WTC11 (cell line): ENCODE measurements at regions not wholly inside any gene's neighbourhood (a gene's known extent, or its start where the extent isn't known, plus 50 kb on each side); places are given as distances from the start of the nearest gene placed in this dataset.

Experiments
- ATAC-seq: fragments of 200-7000 bp; cut with Tn5 transposase; 2 replicates; pipeline ENCODE4 v1.10.0; 2021; ENCODE audit warnings: mild to moderate bottlenecking, moderate library complexity
- CTCF ChIA-PET: fragments of 300-600 bp; sonication (Branson Sonifier 250); formaldehyde crosslinking; loops from one replicate; lab custom pipeline; 2021; ENCODE audit warnings: antibody characterized with exemption; lab: Charles Lee
- POLR2A ChIA-PET: fragments of 350-600 bp; sonication (Branson Sonifier 250); formaldehyde crosslinking; loops from one replicate; lab custom pipeline; 2021; ENCODE audit warnings: antibody characterized with exemption; lab: Charles Lee
- DNase-seq: peaks from one replicate; pipeline ENCODE4 v3.0.0; 2021; ENCODE audit warnings: low spot score
- H3K27ac Mint-ChIP-seq: 2 replicates; pipeline ENCODE4 v1.8.0; 2021; ENCODE audit warnings: mixed read lengths
- H3K27me3 Mint-ChIP-seq: 2 replicates; pipeline ENCODE4 v1.8.0; 2021; ENCODE audit warnings: low read depth, mild to moderate bottlenecking, moderate library complexity, mixed read lengths
- H3K36me3 Mint-ChIP-seq: 2 replicates; pipeline ENCODE4 v1.8.0; 2021; ENCODE audit warnings: mixed read lengths
- H3K4me1 Mint-ChIP-seq: 2 replicates; pipeline ENCODE4 v1.8.0; 2022; ENCODE audit warnings: mixed read lengths
- H3K4me3 Mint-ChIP-seq: 2 replicates; pipeline ENCODE4 v1.8.0; 2021; ENCODE audit warnings: mild to moderate bottlenecking, moderate library complexity, mixed read lengths
- H3K9me3 Mint-ChIP-seq: 2 replicates; pipeline ENCODE4 v1.8.0; 2021; ENCODE audit warnings: mixed read lengths
- AFF4 ChIP-seq: sonication (generic); formaldehyde crosslinking; IDR thresholded peaks from 2 replicates; pipeline ENCODE4 v1.8.1; 2023; ENCODE audit warnings: mild to moderate bottlenecking, missing genetic modification reagents, borderline replicate concordance
- ATF1 ChIP-seq: sonication (generic); formaldehyde crosslinking; IDR thresholded peaks from 2 replicates; pipeline ENCODE4 v1.8.1; 2023; ENCODE audit warnings: mild to moderate bottlenecking, moderate library complexity, missing genetic modification reagents
- CDX4 ChIP-seq: fragments of 250-450 bp; sonication (Bioruptor Pico); IDR thresholded peaks from 2 replicates; pipeline ENCODE4 v1.9.0; 2021; ENCODE audit warnings: moderate library complexity, mild to moderate bottlenecking, inconsistent platforms, borderline replicate concordance
- CREB1 ChIP-seq: sonication (generic); formaldehyde crosslinking; IDR thresholded peaks from 2 replicates; pipeline ENCODE4 v1.8.0; 2023; ENCODE audit warnings: mild to moderate bottlenecking, missing genetic modification reagents
- CTCF ChIP-seq: fragments of 200-600 bp; IDR thresholded peaks from 2 replicates; pipeline ENCODE4 v1.8.0; 2022; ENCODE audit warnings: antibody characterized with exemption
- ETV6 ChIP-seq: sonication (generic); formaldehyde crosslinking; IDR thresholded peaks from 2 replicates; pipeline ENCODE4 v1.8.1; 2022; ENCODE audit warnings: mild to moderate bottlenecking, missing genetic modification reagents
- GTF2I ChIP-seq: fragments of 250-450 bp; sonication (Bioruptor Pico); conservative IDR thresholded peaks from 2 replicates; pipeline ENCODE4 v1.4.0; 2021; ENCODE audit warnings: mild to moderate bottlenecking
- KAT7 ChIP-seq: sonication (generic); formaldehyde crosslinking; IDR thresholded peaks from 2 replicates; pipeline ENCODE4 v1.8.1; 2023; ENCODE audit warnings: missing genetic modification reagents, mild to moderate bottlenecking, borderline replicate concordance
- NR2C2 ChIP-seq: sonication (generic); formaldehyde crosslinking; IDR thresholded peaks from 2 replicates; pipeline ENCODE4 v1.8.0; 2022; ENCODE audit warnings: mild to moderate bottlenecking, missing genetic modification reagents
- RORB ChIP-seq: fragments of 250-450 bp; sonication (Bioruptor Pico); IDR thresholded peaks from 2 replicates; pipeline ENCODE4 v1.9.0; 2021; ENCODE audit warnings: mild to moderate bottlenecking
- STAT6 ChIP-seq: sonication (generic); formaldehyde crosslinking; conservative IDR thresholded peaks from 2 replicates; pipeline ENCODE4 v1.8.1; 2023; ENCODE audit warnings: mild to moderate bottlenecking, low read depth, missing genetic modification reagents, moderate library complexity
- TEAD4 ChIP-seq: sonication (generic); formaldehyde crosslinking; IDR thresholded peaks from 2 replicates; pipeline ENCODE4 v1.8.0; 2022; ENCODE audit warnings: mild to moderate bottlenecking, missing genetic modification reagents
- ZBTB43 ChIP-seq: sonication (generic); formaldehyde crosslinking; IDR thresholded peaks from 2 replicates; pipeline ENCODE4 v1.8.1; 2023; ENCODE audit warnings: mild to moderate bottlenecking, missing genetic modification reagents
- ZNF416 ChIP-seq: fragments of 250-450 bp; sonication (Bioruptor Pico); IDR thresholded peaks from 2 replicates; pipeline ENCODE4 v1.9.0; 2021; ENCODE audit warnings: mild to moderate bottlenecking, inconsistent platforms
- ZNF671 ChIP-seq: fragments of 250-450 bp; sonication (Bioruptor Pico); IDR thresholded peaks from 2 replicates; pipeline ENCODE4 v1.8.0; 2021; ENCODE audit warnings: mild to moderate bottlenecking
- TF ChIP-seq, protein P1 (sequence below): sonication (generic); formaldehyde crosslinking; IDR thresholded peaks from 2 replicates; pipeline ENCODE4 v1.8.1; 2022; ENCODE audit warnings: mild to moderate bottlenecking, moderate library complexity, missing genetic modification reagents
- TF ChIP-seq, protein P2 (sequence below): sonication (generic); formaldehyde crosslinking; IDR thresholded peaks from 2 replicates; pipeline ENCODE4 v1.8.1; 2023; ENCODE audit warnings: mild to moderate bottlenecking, missing genetic modification reagents, moderate library complexity
- TF ChIP-seq, protein P3 (sequence below): sonication (generic); formaldehyde crosslinking; IDR thresholded peaks from 2 replicates; pipeline ENCODE4 v1.8.0; 2023; ENCODE audit warnings: missing genetic modification reagents, mild to moderate bottlenecking, borderline replicate concordance
- TF ChIP-seq, protein P4 (sequence below): fragments of 250-450 bp; sonication (Bioruptor Pico); IDR thresholded peaks from 2 replicates; pipeline ENCODE4 v2.1.2; 2022; ENCODE audit warnings: mild to moderate bottlenecking, moderate library complexity

DNA sequence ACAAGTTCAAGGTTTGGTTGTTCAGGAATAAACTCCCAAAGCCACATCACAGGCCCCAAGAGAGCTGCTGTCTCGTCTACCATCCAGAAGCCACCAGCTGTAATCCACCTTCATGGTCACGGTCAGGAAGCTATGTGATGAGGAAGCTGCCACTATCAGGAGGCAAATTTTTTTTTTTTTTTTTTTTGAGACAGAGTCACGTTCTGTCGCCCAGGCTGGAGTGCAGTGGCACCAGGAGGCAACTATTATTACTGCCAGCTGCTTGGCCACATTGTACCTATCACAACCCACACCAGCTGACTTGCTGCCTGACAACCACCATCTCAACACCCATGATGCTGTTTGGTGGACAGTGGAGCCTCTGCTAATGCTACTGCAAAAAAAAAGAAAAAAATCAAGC is 124.1 kb downstream of the OMA1 start:
- no peaks in the 10 kb centered on the region for H3K9me3 Mint-ChIP-seq
- no peak for ATAC-seq

More for the DNA sequence above, 124.1 kb downstream of the OMA1 start:
- CTCF ChIA-PET, result no interaction called here
- Mint-ChIP-seq H3K36me3 (no peaks in the 10 kb centered on the region), H3K4me3 (no peak overlapping the region), H3K27me3 (no peaks in the 10 kb centered on the region; the same call in 1 of the 2 replicates), H3K4me1 (peaks cover 8% of the 10 kb centered on the region; the same call in 1 of the 2 replicates), H3K27ac (no peak overlapping the region)
- no peak for TF ChIP-seq CTCF
- TF ChIP-seq, protein P1, sequence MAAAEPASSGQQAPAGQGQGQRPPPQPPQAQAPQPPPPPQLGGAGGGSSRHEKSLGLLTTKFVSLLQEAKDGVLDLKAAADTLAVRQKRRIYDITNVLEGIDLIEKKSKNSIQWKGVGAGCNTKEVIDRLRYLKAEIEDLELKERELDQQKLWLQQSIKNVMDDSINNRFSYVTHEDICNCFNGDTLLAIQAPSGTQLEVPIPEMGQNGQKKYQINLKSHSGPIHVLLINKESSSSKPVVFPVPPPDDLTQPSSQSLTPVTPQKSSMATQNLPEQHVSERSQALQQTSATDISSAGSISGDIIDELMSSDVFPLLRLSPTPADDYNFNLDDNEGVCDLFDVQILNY (CRISPR knock-in tag), result no peak
- TF ChIP-seq ZBTB43 (CRISPR knock-in tag), result no peak
- no peak for TF ChIP-seq ZNF416 (CRISPR knock-in tag)
- no peak for TF ChIP-seq ZNF671
- no peak for TF ChIP-seq CREB1
- TF ChIP-seq, protein P2, sequence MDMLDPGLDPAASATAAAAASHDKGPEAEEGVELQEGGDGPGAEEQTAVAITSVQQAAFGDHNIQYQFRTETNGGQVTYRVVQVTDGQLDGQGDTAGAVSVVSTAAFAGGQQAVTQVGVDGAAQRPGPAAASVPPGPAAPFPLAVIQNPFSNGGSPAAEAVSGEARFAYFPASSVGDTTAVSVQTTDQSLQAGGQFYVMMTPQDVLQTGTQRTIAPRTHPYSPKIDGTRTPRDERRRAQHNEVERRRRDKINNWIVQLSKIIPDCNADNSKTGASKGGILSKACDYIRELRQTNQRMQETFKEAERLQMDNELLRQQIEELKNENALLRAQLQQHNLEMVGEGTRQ (CRISPR knock-in tag), result no peak
- no peak for TF ChIP-seq NR2C2
- TF ChIP-seq AFF4 (CRISPR knock-in tag), result no peak
- TF ChIP-seq, protein P3, sequence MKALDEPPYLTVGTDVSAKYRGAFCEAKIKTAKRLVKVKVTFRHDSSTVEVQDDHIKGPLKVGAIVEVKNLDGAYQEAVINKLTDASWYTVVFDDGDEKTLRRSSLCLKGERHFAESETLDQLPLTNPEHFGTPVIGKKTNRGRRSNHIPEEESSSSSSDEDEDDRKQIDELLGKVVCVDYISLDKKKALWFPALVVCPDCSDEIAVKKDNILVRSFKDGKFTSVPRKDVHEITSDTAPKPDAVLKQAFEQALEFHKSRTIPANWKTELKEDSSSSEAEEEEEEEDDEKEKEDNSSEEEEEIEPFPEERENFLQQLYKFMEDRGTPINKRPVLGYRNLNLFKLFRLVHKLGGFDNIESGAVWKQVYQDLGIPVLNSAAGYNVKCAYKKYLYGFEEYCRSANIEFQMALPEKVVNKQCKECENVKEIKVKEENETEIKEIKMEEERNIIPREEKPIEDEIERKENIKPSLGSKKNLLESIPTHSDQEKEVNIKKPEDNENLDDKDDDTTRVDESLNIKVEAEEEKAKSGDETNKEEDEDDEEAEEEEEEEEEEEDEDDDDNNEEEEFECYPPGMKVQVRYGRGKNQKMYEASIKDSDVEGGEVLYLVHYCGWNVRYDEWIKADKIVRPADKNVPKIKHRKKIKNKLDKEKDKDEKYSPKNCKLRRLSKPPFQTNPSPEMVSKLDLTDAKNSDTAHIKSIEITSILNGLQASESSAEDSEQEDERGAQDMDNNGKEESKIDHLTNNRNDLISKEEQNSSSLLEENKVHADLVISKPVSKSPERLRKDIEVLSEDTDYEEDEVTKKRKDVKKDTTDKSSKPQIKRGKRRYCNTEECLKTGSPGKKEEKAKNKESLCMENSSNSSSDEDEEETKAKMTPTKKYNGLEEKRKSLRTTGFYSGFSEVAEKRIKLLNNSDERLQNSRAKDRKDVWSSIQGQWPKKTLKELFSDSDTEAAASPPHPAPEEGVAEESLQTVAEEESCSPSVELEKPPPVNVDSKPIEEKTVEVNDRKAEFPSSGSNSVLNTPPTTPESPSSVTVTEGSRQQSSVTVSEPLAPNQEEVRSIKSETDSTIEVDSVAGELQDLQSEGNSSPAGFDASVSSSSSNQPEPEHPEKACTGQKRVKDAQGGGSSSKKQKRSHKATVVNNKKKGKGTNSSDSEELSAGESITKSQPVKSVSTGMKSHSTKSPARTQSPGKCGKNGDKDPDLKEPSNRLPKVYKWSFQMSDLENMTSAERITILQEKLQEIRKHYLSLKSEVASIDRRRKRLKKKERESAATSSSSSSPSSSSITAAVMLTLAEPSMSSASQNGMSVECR (CRISPR knock-in tag), result no peak
- no peak for TF ChIP-seq ATF1 (CRISPR knock-in tag)
- TF ChIP-seq CDX4 (CRISPR knock-in tag), result no peak
- no peak for TF ChIP-seq RORB
- TF ChIP-seq, protein P4, sequence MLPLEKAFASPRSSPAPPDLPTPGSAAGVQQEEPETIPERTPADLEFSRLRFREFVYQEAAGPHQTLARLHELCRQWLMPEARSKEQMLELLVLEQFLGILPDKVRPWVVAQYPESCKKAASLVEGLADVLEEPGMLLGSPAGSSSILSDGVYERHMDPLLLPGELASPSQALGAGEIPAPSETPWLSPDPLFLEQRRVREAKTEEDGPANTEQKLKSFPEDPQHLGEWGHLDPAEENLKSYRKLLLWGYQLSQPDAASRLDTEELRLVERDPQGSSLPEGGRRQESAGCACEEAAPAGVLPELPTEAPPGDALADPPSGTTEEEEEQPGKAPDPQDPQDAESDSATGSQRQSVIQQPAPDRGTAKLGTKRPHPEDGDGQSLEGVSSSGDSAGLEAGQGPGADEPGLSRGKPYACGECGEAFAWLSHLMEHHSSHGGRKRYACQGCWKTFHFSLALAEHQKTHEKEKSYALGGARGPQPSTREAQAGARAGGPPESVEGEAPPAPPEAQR (CRISPR knock-in tag), result no peak
- no peak for TF ChIP-seq ETV6 (CRISPR knock-in tag)
- no peak for TF ChIP-seq GTF2I (CRISPR knock-in tag)
- no peak for TF ChIP-seq KAT7 (CRISPR knock-in tag)
- no peak for TF ChIP-seq STAT6 (CRISPR knock-in tag)
- no peak for TF ChIP-seq TEAD4 (CRISPR knock-in tag)
- no peak for DNase-seq
- POLR2A ChIA-PET, result no interaction called here
